Tongue (tissue), 2 donors: ENCODE measurements at regions not wholly inside any gene's neighbourhood (a gene's known extent, or its start where the extent isn't known, plus 50 kb on each side); places are given as distances from the start of the nearest gene placed in this dataset. TPM values are rescaled to one million over a fixed set of nuclear protein-coding genes. Genes with fewer than 3 reads are reported as not detected.
"Not testable (repeated sequence)": the region's sequence is repeated elsewhere in the genome, so short reads cannot be mapped to it uniquely, and the experiment has no call there.

Source experiments
- DNase-seq: peaks from one replicate; pipeline ENCODE4 v3.0.0-alpha.2; 2015
- small RNA-seq: library from RNA; depleted of rRNA; stranded (forward); fragments of <200 nt; gene quantifications from one replicate; pipeline ENCODE3, GENCODE V24; 2014; ENCODE audit warnings: low replicate concordance

- DNase-seq, result not testable (repeated sequence)
Measured at GRCh38 chr9:40906879-40907278, 221.6 kb downstream of the FOXD4L6 start.

- DNase-seq, result not testable (repeated sequence)
Measured at GRCh38 chr9:40892315-40892714, 236.2 kb downstream of the FOXD4L6 start.

- DNase-seq, result not testable (repeated sequence)
Measured at GRCh38 chr9:40885858-40886257, 242.6 kb downstream of the FOXD4L6 start.

- not testable (repeated sequence) for DNase-seq
Measured at GRCh38 chr9:40884902-40885490, 243.5 kb downstream of the FOXD4L6 start.

GRCh38 chr9:40884072-40884901 lies 244.2 kb downstream of the FOXD4L6 start:
- DNase-seq, result no peak

- DNase-seq, result not testable (repeated sequence)
Measured at GRCh38 chr9:40883423-40884071, 244.9 kb downstream of the FOXD4L6 start.

- not testable (repeated sequence) for DNase-seq
Measured at GRCh38 chr9:40873753-40874295, 254.7 kb downstream of the FOXD4L6 start.

GRCh38 chr9:40868437-40868836 lies 260.0 kb downstream of the FOXD4L6 start:
- DNase-seq, result not testable (repeated sequence)

Small RNA genes lying in the stretch of these regions (small RNA-seq; reads per million reads assigned to genes)
- gene AL353626.2 (not detected), gene MIR1299 (not detected)
